GM18909 (cell line): ENCODE measurements at regions not wholly inside any gene's neighbourhood (a gene's known extent, or its start where the extent isn't known, plus 50 kb on each side); places are given as distances from the start of the nearest gene placed in this dataset.
"Not testable (repeated sequence)": the region's sequence is repeated elsewhere in the genome, so short reads cannot be mapped to it uniquely, and the experiment has no call there.

ENCODE experiments used
- ATAC-seq: cut with Tn5 transposase; IDR thresholded peaks from one replicate; pipeline ENCODE4 v1.9.1; 2021; ENCODE audit warnings: mild to moderate bottlenecking; ENCODE audit not compliant: unreplicated experiment, poor library complexity

- no peak for ATAC-seq
Observed at GRCh38 chr2:8489751-8490150, 192.1 kb upstream of the ID2 start.

- ATAC-seq = no peak
Observed at GRCh38 chr2:8490166-8490721, 191.6 kb upstream of the ID2 start.

GRCh38 chr2:8491296-8492027 is 190.4 kb upstream of the ID2 start:
- ATAC-seq = no peak

GRCh38 chr2:8494151-8494550 is 187.7 kb upstream of the ID2 start:
- no peak for ATAC-seq

- no peak for ATAC-seq
Observed at GRCh38 chr2:8494589-8494988, 187.3 kb upstream of the ID2 start.

- ATAC-seq = no peak
Observed at GRCh38 chr2:8495189-8495989, 186.5 kb upstream of the ID2 start.

GRCh38 chr2:8496079-8496478 is 185.8 kb upstream of the ID2 start:
- no peak for ATAC-seq

GRCh38 chr2:8496617-8497016 is 185.2 kb upstream of the ID2 start:
- no peak for ATAC-seq

- ATAC-seq = no peak
Observed at GRCh38 chr2:8498994-8499393, 182.9 kb upstream of the ID2 start.

GRCh38 chr2:8500124-8501054 is 181.5 kb upstream of the ID2 start:
- no peak for ATAC-seq

- ATAC-seq = no peak
Observed at GRCh38 chr2:8501061-8501720, 180.7 kb upstream of the ID2 start.

- no peak for ATAC-seq
Observed at GRCh38 chr2:8502316-8502715, 179.5 kb upstream of the ID2 start.

GRCh38 chr2:8505311-8505920 is 176.4 kb upstream of the ID2 start:
- ATAC-seq = no peak

- ATAC-seq = no peak
Observed at GRCh38 chr2:8506746-8507145, 175.1 kb upstream of the ID2 start.

- no peak for ATAC-seq
Observed at GRCh38 chr2:8508766-8509165, 173.1 kb upstream of the ID2 start.

- ATAC-seq = no peak
Observed at GRCh38 chr2:8509621-8510020, 172.2 kb upstream of the ID2 start.

GRCh38 chr2:8510055-8510454 is 171.8 kb upstream of the ID2 start:
- ATAC-seq = not testable (repeated sequence)

GRCh38 chr2:8510519-8510918 is 171.3 kb upstream of the ID2 start:
- ATAC-seq = no peak

GRCh38 chr2:8511868-8512612 is 169.8 kb upstream of the ID2 start:
- ATAC-seq = no peak
